Gastrocnemius medialis (tissue), 4 donors: ENCODE measurements at regions not wholly inside any gene's neighbourhood (a gene's known extent, or its start where the extent isn't known, plus 50 kb on each side); places are given as distances from the start of the nearest gene placed in this dataset.

Source experiments
- ATAC-seq, 2 donors: fragments of 150-250 bp; one replicate each; pipeline ENCODE4 v1.9.1; 2016
- DNase-seq, 2 donors: peaks; one replicate each; pipeline ENCODE4 v3.0.0-alpha.2; 2019
- H3K27ac ChIP-seq, 4 donors: fragments of 200-600 bp; sonication (generic); 1 replicate in 1 of 4; 2 replicates in 3 of 4; pipeline ENCODE4 v1.5.1; 2016 to 2018; ENCODE audit warnings: mild to moderate bottlenecking in 2 of 4, moderate library complexity in 1 of 4
- H3K27me3 ChIP-seq, 3 donors: fragments of 200-600 bp; sonication (generic) in 2 of 3; 1 replicate in 1 of 3; 2 replicates in 2 of 3; pipeline versions ENCODE4 v1.5.1 to v1.6.0; 2016 to 2019; ENCODE audit warnings: mild to moderate bottlenecking in 1 of 3, moderate library complexity in 1 of 3
- H3K36me3 ChIP-seq, 2 donors: fragments of 200-600 bp; sonication (generic) in 1 of 2; one replicate each; pipeline ENCODE4 v1.5.1; 2017 to 2018
- H3K4me1 ChIP-seq, 2 donors: fragments of 200-600 bp; sonication (generic) in 1 of 2; one replicate each; pipeline ENCODE4 v1.5.1; 2016 to 2017; ENCODE audit warnings: mild to moderate bottlenecking in 2 of 2
- H3K4me3 ChIP-seq, 4 donors: fragments of 200-600 bp; sonication (generic) in 3 of 4; 1 replicate in 1 of 4; 2 replicates in 3 of 4; pipeline ENCODE4 v1.5.1; 2016 to 2019; ENCODE audit warnings: mild to moderate bottlenecking in 2 of 4
- H3K9me3 ChIP-seq, 3 donors: fragments of 200-600 bp; sonication (generic) in 2 of 3; 1 replicate in 1 of 3; 2 replicates in 2 of 3; pipeline ENCODE4 v1.5.1; 2016 to 2019
- POLR2A ChIP-seq, 2 donors: fragments of 450-650 bp; IDR thresholded peaks; one replicate each; pipeline ENCODE4 v1.6.1; 2017; ENCODE audit warnings: antibody characterized with exemption in 2 of 2, mild to moderate bottlenecking in 2 of 2, moderate library complexity in 2 of 2
- in situ Hi-C, 4 donors: fragments of 200-750 bp; cut with MboI; loops; one replicate each; pipeline versions ENCODE4 v1.15.0 to v1.8.0; 2017; ENCODE audit warnings: low sequenced_read_pairs in 4 of 4
- intact Hi-C: fragments of 100-400 bp; cut with DNase I; formaldehyde crosslinking; loops from one replicate; pipeline ENCODE4 v1.15.1; 2023; ENCODE audit warnings: low total_unique reads
- TF ChIP-seq, protein P1 (sequence below), 5 experiments: fragments of 450-650 bp in 3 of 5; fragments of 200-600 bp in 2 of 5; sonication (generic) in 2 of 5; IDR thresholded peaks in 4 of 5; conservative IDR thresholded peaks in 1 of 5; 1 replicate in 4 of 5; 2 replicates in 1 of 5; pipeline ENCODE4 v1.5.1; 2016 to 2019; ENCODE audit warnings: antibody characterized with exemption in 5 of 5, mild to moderate bottlenecking in 3 of 5, moderate library complexity in 3 of 5

DNA sequence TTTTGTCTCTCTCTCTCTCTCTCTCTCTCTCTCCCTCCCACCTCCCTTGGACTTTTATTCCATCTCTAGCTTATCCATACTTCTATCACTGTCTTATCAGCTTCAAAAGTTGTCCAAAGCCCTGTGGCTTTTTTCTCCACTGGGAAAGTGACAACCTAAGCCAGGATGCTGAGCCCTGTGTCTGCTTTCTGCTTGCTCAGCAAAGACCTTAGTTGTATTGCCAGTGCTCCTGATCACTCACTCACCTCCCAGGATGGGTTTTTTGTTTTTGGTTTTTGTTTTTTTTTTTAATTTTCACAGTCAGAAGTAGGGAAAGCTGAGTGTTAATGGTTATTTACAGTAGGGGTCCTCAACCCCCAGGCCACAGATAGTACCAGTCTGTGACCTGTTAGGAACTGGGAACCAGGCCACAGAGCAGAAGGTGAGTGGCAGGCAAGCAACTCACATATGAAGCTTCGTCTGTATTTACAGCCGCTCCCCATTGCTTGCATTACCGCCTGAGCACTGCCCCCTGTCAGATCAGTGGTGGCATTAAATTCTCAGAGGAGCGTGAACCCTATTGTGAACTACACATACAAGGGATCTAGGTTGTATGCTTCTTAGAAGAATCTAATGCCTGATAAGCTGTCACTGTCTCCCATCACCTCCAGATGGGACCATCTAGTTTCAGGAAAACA is 125.0 kb upstream of the ID4 start:
- Histone ChIP-seq H3K4me1 (no peaks in the 10 kb centered on the region), H3K4me3 (no peak overlapping the region), H3K9me3 (no peaks in the 10 kb centered on the region), H3K27me3 (no peaks in the 10 kb centered on the region), H3K27ac (no peak overlapping the region), H3K36me3 (no peaks in the 10 kb centered on the region)
- no peak for DNase-seq
- intact Hi-C loops = no loop called here
- in situ Hi-C loops = no loop called here
- ATAC-seq = no peak
- TF ChIP-seq, protein P1, sequence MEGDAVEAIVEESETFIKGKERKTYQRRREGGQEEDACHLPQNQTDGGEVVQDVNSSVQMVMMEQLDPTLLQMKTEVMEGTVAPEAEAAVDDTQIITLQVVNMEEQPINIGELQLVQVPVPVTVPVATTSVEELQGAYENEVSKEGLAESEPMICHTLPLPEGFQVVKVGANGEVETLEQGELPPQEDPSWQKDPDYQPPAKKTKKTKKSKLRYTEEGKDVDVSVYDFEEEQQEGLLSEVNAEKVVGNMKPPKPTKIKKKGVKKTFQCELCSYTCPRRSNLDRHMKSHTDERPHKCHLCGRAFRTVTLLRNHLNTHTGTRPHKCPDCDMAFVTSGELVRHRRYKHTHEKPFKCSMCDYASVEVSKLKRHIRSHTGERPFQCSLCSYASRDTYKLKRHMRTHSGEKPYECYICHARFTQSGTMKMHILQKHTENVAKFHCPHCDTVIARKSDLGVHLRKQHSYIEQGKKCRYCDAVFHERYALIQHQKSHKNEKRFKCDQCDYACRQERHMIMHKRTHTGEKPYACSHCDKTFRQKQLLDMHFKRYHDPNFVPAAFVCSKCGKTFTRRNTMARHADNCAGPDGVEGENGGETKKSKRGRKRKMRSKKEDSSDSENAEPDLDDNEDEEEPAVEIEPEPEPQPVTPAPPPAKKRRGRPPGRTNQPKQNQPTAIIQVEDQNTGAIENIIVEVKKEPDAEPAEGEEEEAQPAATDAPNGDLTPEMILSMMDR (IDR thresholded peaks at IDR 0.05 in 4 of 5, conservative IDR thresholded peaks at IDR 0.05 in 1 of 5) = no peak
- no peak for TF ChIP-seq POLR2A (IDR thresholded peaks at IDR 0.05)

DNA sequence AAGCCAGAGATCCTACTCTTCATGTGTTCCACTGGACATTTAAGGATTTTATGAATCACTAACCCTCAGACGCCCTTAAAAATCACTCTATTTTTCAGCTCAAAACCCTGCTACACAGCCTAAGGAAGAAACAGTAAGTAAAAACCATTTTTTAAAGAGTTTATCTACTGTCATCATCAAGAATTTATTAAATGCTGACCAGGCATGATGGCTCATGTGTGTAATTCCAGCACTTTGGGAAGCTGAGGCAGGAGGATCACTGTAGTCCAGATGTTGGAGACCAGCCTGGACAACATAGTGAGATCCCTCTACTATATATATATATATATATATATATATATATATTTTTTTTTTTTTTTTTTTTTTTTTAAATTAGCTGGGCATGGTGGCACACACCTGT is 124.2 kb upstream of the ID4 start:
- in situ Hi-C loops = no loop called here
- DNase-seq = no peak
- TF ChIP-seq, protein P1 (IDR thresholded peaks at IDR 0.05 in 4 of 5, conservative IDR thresholded peaks at IDR 0.05 in 1 of 5) = no peak
- TF ChIP-seq POLR2A (IDR thresholded peaks at IDR 0.05) = no peak
- Histone ChIP-seq H3K4me1 (no peaks in the 10 kb centered on the region), H3K36me3 (no peaks in the 10 kb centered on the region), H3K9me3 (no peaks in the 10 kb centered on the region), H3K4me3 (no peak overlapping the region), H3K27me3 (no peaks in the 10 kb centered on the region), H3K27ac (no peak overlapping the region)
- no peak for ATAC-seq
- intact Hi-C loops = no loop called here

DNA sequence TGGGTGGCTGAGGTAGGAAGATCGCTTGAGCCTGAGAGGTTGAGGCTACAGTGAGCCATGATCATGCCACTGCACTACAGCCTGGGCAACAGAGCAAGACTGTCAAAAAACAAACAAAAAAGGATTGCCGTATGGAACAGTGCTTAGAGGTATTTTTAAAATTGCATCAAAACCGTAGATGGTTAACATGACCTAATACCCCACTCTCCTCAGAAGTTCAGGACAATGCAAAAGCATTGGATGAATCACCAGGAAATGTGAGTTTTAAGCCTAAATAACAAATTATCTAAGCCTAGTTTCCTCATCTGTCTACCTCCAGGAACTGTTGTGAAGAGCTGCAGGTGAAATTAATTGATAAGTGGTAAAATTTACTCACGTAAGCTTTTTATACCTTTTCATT is 123.8 kb upstream of the ID4 start:
- no peak for DNase-seq
- ATAC-seq = no peak
- intact Hi-C loops (no loop called here), in situ Hi-C loops (no loop called here)
- no peaks in the 10 kb centered on the region for H3K36me3 ChIP-seq
- no peaks in the 10 kb centered on the region for H3K4me1 ChIP-seq
- H3K4me3 ChIP-seq = no peak overlapping the region
- H3K27me3 ChIP-seq = no peaks in the 10 kb centered on the region
- no peaks in the 10 kb centered on the region for H3K9me3 ChIP-seq
- TF ChIP-seq POLR2A (IDR thresholded peaks at IDR 0.05) = no peak
- TF ChIP-seq, protein P1 (IDR thresholded peaks at IDR 0.05 in 4 of 5, conservative IDR thresholded peaks at IDR 0.05 in 1 of 5) = no peak
- H3K27ac ChIP-seq = no peak overlapping the region

DNA sequence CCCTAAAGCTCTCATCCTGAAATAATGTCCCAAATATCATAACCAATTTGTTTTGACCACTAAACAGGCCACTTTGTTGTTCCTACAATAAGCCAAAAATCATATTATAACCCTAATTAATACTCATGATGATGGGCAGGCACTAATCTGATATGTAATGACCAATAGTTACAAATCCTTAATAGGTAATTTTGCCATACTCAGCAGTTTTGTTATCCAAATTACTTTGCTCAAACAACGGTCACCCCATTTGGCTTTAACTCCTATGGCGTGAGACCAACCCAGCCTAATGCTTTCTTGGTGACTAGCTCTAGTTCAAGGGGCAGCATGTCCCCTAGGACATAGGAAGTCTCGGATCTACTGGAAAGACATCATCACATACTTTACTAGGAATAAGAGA is 123.2 kb upstream of the ID4 start:
- Histone ChIP-seq H3K27me3 (no peaks in the 10 kb centered on the region), H3K36me3 (no peaks in the 10 kb centered on the region), H3K9me3 (no peaks in the 10 kb centered on the region), H3K27ac (no peak overlapping the region), H3K4me3 (no peak overlapping the region), H3K4me1 (no peaks in the 10 kb centered on the region)
- intact Hi-C loops (no loop called here), in situ Hi-C loops (no loop called here)
- DNase-seq (no peak), ATAC-seq (no peak)
- TF ChIP-seq POLR2A (IDR thresholded peaks at IDR 0.05) = no peak
- TF ChIP-seq, protein P1 (IDR thresholded peaks at IDR 0.05 in 4 of 5, conservative IDR thresholded peaks at IDR 0.05 in 1 of 5) = no peak
